ENCODE measurements at regions not wholly inside any gene's neighbourhood (a gene's known extent, or its start where the extent isn't known, plus 50 kb on each side); places are given as distances from the start of the nearest gene placed in this dataset.

DNA sequence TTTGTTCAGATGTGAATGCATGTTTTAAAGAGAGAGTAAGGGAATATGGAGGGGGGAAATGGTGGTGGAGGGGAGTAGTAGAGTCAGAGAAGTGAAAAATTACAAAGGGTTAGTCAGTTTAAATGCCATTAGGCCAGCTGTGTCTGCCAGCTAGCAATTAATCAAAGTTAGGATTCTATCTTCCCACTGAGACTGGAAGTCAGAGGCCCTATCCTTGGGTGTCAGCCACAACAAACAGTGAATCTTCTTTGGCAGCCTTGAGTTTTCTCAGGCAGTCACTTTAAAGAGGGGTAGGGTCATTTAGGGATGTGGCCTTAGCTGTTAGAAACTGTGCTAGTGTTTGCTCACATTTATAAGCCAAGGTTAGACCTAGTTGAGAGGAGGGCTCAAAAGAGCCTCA lies 120.5 kb upstream of the BTBD3 start:
- no peak overlapping the region for H2BK15ac ChIP-seq (ENCODE audit: low read length)
- H4K5ac ChIP-seq (ENCODE audit: insufficient read length, low read depth, low read length) = no peak overlapping the region
- H3K18ac ChIP-seq (ENCODE audit: extremely low read depth, low read length) = no peak overlapping the region
- no peak overlapping the region for H2AFZ ChIP-seq (ENCODE audit: low read length)
- H2BK120ac ChIP-seq (replicated peaks; ENCODE audit: low read depth, low read length) = no peak overlapping the region
- no peak overlapping the region for H3K56ac ChIP-seq (replicated peaks; ENCODE audit: insufficient read length, low read depth, low read length)
- no peak overlapping the region for H2BK12ac ChIP-seq (ENCODE audit: low read depth, low read length)
- H3K4me2 ChIP-seq (ENCODE audit: insufficient read depth in 1 of 2, low read depth in 2 of 2, low read length in 2 of 2) = no peak overlapping the region
- TF ChIP-seq SIN3A (conservative IDR thresholded peaks at IDR 0.05 in 1 of 2, IDR thresholded peaks at IDR 0.05 in 1 of 2; ENCODE audit: low read depth in 1 of 2, low read length in 2 of 2) (no peak), POU5F1 (IDR thresholded peaks at IDR 0.05; ENCODE audit: low read depth, low read length) (no peak), EGR1 (IDR thresholded peaks at IDR 0.05; ENCODE audit: borderline replicate concordance, low read depth, low read length) (no peak), CHD1 (IDR thresholded peaks at IDR 0.05; ENCODE audit: low read depth, low read length) (no peak), SUZ12 (IDR thresholded peaks at IDR 0.05; ENCODE audit: low read length) (no peak), TBP (IDR thresholded peaks at IDR 0.05; ENCODE audit: low read depth, low read length) (no peak), RBBP5 (IDR thresholded peaks at IDR 0.05; ENCODE audit: borderline replicate concordance, low read depth, low read length) (no peak), MAX (IDR thresholded peaks at IDR 0.05) (no peak), FOSL1 (IDR thresholded peaks at IDR 0.05; ENCODE audit: insufficient read depth, low read depth, low read length) (no peak), TAF7 (optimal IDR thresholded peaks at IDR 0.05; ENCODE audit: borderline replicate concordance, low read depth, low read length) (no peak), NANOG (IDR thresholded peaks at IDR 0.05; ENCODE audit: insufficient read depth, low read depth, low read length, poor library complexity, severe bottlenecking) (no peak), JUN (IDR thresholded peaks at IDR 0.05; ENCODE audit: low read depth, low read length) (no peak)
- no peak for FAIRE-seq
- H3K9me3 ChIP-seq (ENCODE audit: insufficient read depth in 2 of 2, low read depth in 1 of 2, low read length in 1 of 2) = no peaks in the 10 kb centered on the region
- no peaks in the 10 kb centered on the region for H3K27me3 ChIP-seq (replicated peaks in 1 of 4; ENCODE audit: control insufficient read depth in 3 of 4, extremely low read depth in 1 of 4, insufficient read depth in 3 of 4, low read length in 3 of 4)
- ChIA-PET CTCF (ENCODE audit: partially characterized antibody) (no interaction called here), POLR2A (ENCODE audit: partially characterized antibody) (no interaction called here)
- H3K79me2 ChIP-seq (ENCODE audit: control insufficient read depth in 1 of 2, insufficient read depth in 2 of 2, low read length in 2 of 2) = no peaks in the 10 kb centered on the region
- H3K23me2 ChIP-seq (ENCODE audit: low read depth, low read length) = no peaks in the 10 kb centered on the region; the same call in 1 of the 2 replicates
- no peak overlapping the region for H2BK5ac ChIP-seq (ENCODE audit: low read depth, low read length)
- H3K4me3 ChIP-seq (ENCODE audit: extremely low read depth in 1 of 4, insufficient read depth in 2 of 4, low read depth in 3 of 4, low read length in 4 of 4) = no peak overlapping the region
- no peak overlapping the region for H3K27ac ChIP-seq (ENCODE audit: low read depth, low read length)
- H3K23ac ChIP-seq (ENCODE audit: insufficient read length) = no peak overlapping the region
- no peak overlapping the region for H3K4ac ChIP-seq (replicated peaks; ENCODE audit: insufficient read length, low read depth, low read length)
- H2AK5ac ChIP-seq (ENCODE audit: low read depth, low read length) = no peak overlapping the region
- no peak overlapping the region for H4K8ac ChIP-seq (ENCODE audit: extremely low read depth, insufficient read depth, low read length)
- no peaks in the 10 kb centered on the region for H3K79me1 ChIP-seq (ENCODE audit: low read depth, low read length)
- H3K4me1 ChIP-seq (replicated peaks in 1 of 4; ENCODE audit: control insufficient read depth in 3 of 4, insufficient read depth in 4 of 4, low read length in 3 of 4) = peaks cover 0 to 4% (median under 1%) of the 10 kb centered on the region in 4 experiments; a peak in 3 of 7 replicates
- no peak overlapping the region for H2BK20ac ChIP-seq (ENCODE audit: low read length)
- H3K9ac ChIP-seq (replicated peaks in 1 of 4; ENCODE audit: extremely low read depth in 1 of 4, low read depth in 3 of 4, low read length in 3 of 4) = no peak overlapping the region
- H4K20me1 ChIP-seq (replicated peaks in 1 of 2; ENCODE audit: control insufficient read depth in 1 of 2, insufficient read depth in 2 of 2, low read length in 2 of 2) = no peaks in the 10 kb centered on the region
- no peak overlapping the region for H3K14ac ChIP-seq (ENCODE audit: insufficient read length)
- H4K91ac ChIP-seq (replicated peaks; ENCODE audit: insufficient read length, low read length) = no peak overlapping the region
- DNase-seq (ENCODE audit: low read depth in 1 of 2, low spot score in 2 of 2) = no peak
- H3K36me3 ChIP-seq (ENCODE audit: control insufficient read depth in 2 of 4, insufficient read depth in 4 of 4, low read length in 3 of 4) = no peaks in the 10 kb centered on the region

All from H1 (cell line).